ENCODE measurements at regions not wholly inside any gene's neighbourhood (a gene's known extent, or its start where the extent isn't known, plus 50 kb on each side); places are given as distances from the start of the nearest gene placed in this dataset.

DNA sequence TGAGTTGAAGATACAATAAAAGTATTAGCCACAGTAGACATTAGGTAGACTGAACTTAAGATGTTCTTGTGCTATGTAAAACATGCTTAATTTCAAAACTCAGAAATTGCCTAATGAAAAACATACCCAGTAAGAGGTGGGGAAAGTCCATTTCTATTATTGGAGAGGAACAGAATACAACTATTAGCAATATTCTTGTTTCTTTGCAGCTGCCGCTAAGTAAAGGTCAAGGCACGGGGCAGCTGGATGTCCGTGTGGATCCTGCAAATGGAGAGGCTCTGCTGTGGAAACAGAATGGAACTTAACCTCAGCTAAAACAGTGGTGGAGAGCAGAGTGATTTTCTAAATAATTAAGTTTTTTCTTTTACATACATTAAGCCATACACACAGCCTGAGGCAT is 139.2 kb upstream of the ARHGAP28 start:
- Histone ChIP-seq H4K20me1 (ENCODE audit: insufficient read depth, low read length) (no peaks in the 10 kb centered on the region), H3K36me3 (ENCODE audit: insufficient read depth, low read length) (no peaks in the 10 kb centered on the region), H3K4me3 (ENCODE audit: low read depth, low read length, poor library complexity, severe bottlenecking) (no peak overlapping the region), H3K9me2 (ENCODE audit: low read depth, low read length) (no peaks in the 10 kb centered on the region), H3K27me3 (ENCODE audit: insufficient read depth, low read length) (no peaks in the 10 kb centered on the region), H3K9ac (ENCODE audit: low read length) (no peak overlapping the region), H3K4me2 (ENCODE audit: low read length) (no peak overlapping the region), H3K9me3 (ENCODE audit: low read length) (no peaks in the 10 kb centered on the region), H3F3A (ENCODE audit: insufficient read depth, low read length) (no peaks in the 10 kb centered on the region), H3K79me2 (ENCODE audit: insufficient read depth, low read length) (no peaks in the 10 kb centered on the region), H3K27ac (ENCODE audit: low read depth, low read length, poor library complexity, severe bottlenecking) (no peak overlapping the region), H2AFZ (ENCODE audit: low read length) (no peak overlapping the region), H3K4me1 (ENCODE audit: insufficient read depth, low read length, severe bottlenecking) (no peaks in the 10 kb centered on the region)
- no peak for TF ChIP-seq EZH2 (IDR thresholded peaks at IDR 0.05; ENCODE audit: borderline replicate concordance, low read length)
- TF ChIP-seq CTCF (IDR thresholded peaks at IDR 0.05; ENCODE audit: low read length), result no peak

DNA sequence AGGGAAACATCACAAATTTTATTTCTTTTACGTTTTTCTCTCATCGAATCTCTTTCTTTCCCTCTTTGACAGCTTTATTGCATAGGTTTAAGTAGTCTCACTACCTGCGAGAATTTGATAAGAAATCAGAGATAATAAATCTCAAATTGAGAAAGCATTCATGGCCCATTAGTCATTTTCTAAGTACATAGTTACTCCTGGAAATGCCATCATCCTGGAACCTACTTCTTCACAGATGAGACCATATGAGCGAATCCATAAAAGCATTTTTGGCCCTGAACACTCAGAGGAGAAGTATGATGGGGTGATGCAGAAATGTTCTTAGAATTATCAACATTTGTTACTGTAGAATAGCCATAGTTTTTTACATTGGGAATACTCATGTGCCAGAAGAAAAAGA is 138.0 kb upstream of the ARHGAP28 start:
- H4K20me1 ChIP-seq (ENCODE audit: insufficient read depth, low read length), result no peaks in the 10 kb centered on the region
- H3K4me2 ChIP-seq (ENCODE audit: low read length), result no peak overlapping the region
- no peaks in the 10 kb centered on the region for H3F3A ChIP-seq (ENCODE audit: insufficient read depth, low read length)
- H3K9me2 ChIP-seq (ENCODE audit: low read depth, low read length), result no peaks in the 10 kb centered on the region
- H3K9me3 ChIP-seq (ENCODE audit: low read length), result no peaks in the 10 kb centered on the region
- no peaks in the 10 kb centered on the region for H3K79me2 ChIP-seq (ENCODE audit: insufficient read depth, low read length)
- TF ChIP-seq CTCF (IDR thresholded peaks at IDR 0.05; ENCODE audit: low read length), result no peak
- no peaks in the 10 kb centered on the region for H3K4me1 ChIP-seq (ENCODE audit: insufficient read depth, low read length, severe bottlenecking)
- H3K4me3 ChIP-seq (ENCODE audit: low read depth, low read length, poor library complexity, severe bottlenecking), result no peak overlapping the region
- no peak overlapping the region for H2AFZ ChIP-seq (ENCODE audit: low read length)
- no peak overlapping the region for H3K9ac ChIP-seq (ENCODE audit: low read length)
- H3K36me3 ChIP-seq (ENCODE audit: insufficient read depth, low read length), result no peaks in the 10 kb centered on the region
- H3K27me3 ChIP-seq (ENCODE audit: insufficient read depth, low read length), result no peaks in the 10 kb centered on the region
- no peak overlapping the region for H3K27ac ChIP-seq (ENCODE audit: low read depth, low read length, poor library complexity, severe bottlenecking)

DNA sequence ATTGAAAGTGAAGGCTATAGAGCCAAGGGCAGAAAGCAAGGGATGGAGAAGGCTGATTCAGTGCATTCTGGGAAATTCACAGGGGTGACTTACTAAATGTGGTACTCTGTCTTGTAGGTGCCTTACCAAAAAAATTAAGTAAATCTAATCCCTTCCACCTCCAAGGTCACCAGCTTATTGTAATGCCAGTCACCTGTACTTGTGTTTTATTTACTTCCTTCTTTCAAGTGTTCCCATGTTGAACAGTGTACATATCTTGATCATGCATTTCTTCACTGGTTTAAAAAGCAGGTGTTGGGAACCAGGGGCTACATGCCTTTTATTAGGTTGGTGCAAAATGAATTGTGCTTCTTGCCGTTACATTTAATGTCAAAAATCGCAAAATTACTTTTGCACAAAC is 137.0 kb upstream of the ARHGAP28 start:
- H3K9me2 ChIP-seq (ENCODE audit: low read depth, low read length), result no peaks in the 10 kb centered on the region
- no peak overlapping the region for H3K27ac ChIP-seq (ENCODE audit: low read depth, low read length, poor library complexity, severe bottlenecking)
- no peak for TF ChIP-seq CTCF (IDR thresholded peaks at IDR 0.05; ENCODE audit: low read length)
- no peak for TF ChIP-seq EZH2 (IDR thresholded peaks at IDR 0.05; ENCODE audit: borderline replicate concordance, low read length)
- H3K79me2 ChIP-seq (ENCODE audit: insufficient read depth, low read length), result no peaks in the 10 kb centered on the region
- no peaks in the 10 kb centered on the region for H4K20me1 ChIP-seq (ENCODE audit: insufficient read depth, low read length)
- H3K9ac ChIP-seq (ENCODE audit: low read length), result no peak overlapping the region
- no peaks in the 10 kb centered on the region for H3K9me3 ChIP-seq (ENCODE audit: low read length)
- H3F3A ChIP-seq (ENCODE audit: insufficient read depth, low read length), result no peaks in the 10 kb centered on the region
- H3K4me1 ChIP-seq (ENCODE audit: insufficient read depth, low read length, severe bottlenecking), result no peaks in the 10 kb centered on the region
- H3K4me2 ChIP-seq (ENCODE audit: low read length), result no peak overlapping the region
- no peak overlapping the region for H2AFZ ChIP-seq (ENCODE audit: low read length)
- H3K36me3 ChIP-seq (ENCODE audit: insufficient read depth, low read length), result no peaks in the 10 kb centered on the region
- H3K27me3 ChIP-seq (ENCODE audit: insufficient read depth, low read length), result no peaks in the 10 kb centered on the region
- H3K4me3 ChIP-seq (ENCODE audit: low read depth, low read length, poor library complexity, severe bottlenecking), result no peak overlapping the region

All from OCI-LY1 (cell line).